T-helper 17 cell (primary cell): ENCODE measurements at regions not wholly inside any gene's neighbourhood (a gene's known extent, or its start where the extent isn't known, plus 50 kb on each side); places are given as distances from the start of the nearest gene placed in this dataset.
A peak's percentile ranks its signal among the peaks of the same experiment; 100 is the strongest.
"Not testable (repeated sequence)": the region's sequence is repeated elsewhere in the genome, so short reads cannot be mapped to it uniquely, and the experiment has no call there.

Source experiments
- ATAC-seq: fragments of 150-1000 bp; cut with Tn5 transposase; 2 replicates; pipeline ENCODE4 v1.10.0; 2021; ENCODE audit warnings: mild to moderate bottlenecking, moderate library complexity
- DNase-seq, 3 donors: peaks; one replicate each; pipeline versions ENCODE4 v3.0.0 to v3.0.0-alpha.2; 2020 to 2021
- H3K9me3 ChIP-seq: one replicate; pipeline ENCODE4 v1.7.0; 2013; ENCODE audit warnings: low read length, mild to moderate bottlenecking; ENCODE audit not compliant: control insufficient read depth, poor library complexity, severe bottlenecking
- H3K27ac Mint-ChIP-seq: one replicate; pipeline ENCODE4 v1.8.0; 2022; ENCODE audit warnings: mild to moderate bottlenecking, moderate library complexity, mixed read lengths
- H3K27me3 Mint-ChIP-seq: one replicate; pipeline ENCODE4 v1.8.0; 2022; ENCODE audit warnings: mixed read lengths
- H3K36me3 Mint-ChIP-seq: one replicate; pipeline ENCODE4 v1.8.0; 2022; ENCODE audit warnings: low read depth, mixed read lengths
- H3K4me1 Mint-ChIP-seq: one replicate; pipeline ENCODE4 v1.8.0; 2022; ENCODE audit warnings: mild to moderate bottlenecking, mixed read lengths
- H3K4me3 Mint-ChIP-seq: one replicate; pipeline ENCODE4 v1.8.0; 2022; ENCODE audit warnings: mild to moderate bottlenecking, moderate library complexity, mixed read lengths

GRCh38 chr3:198096015-198096414, 136.0 kb downstream of the LMLN start:
- no peak overlapping the region for H3K4me3 Mint-ChIP-seq
- no peak for DNase-seq
- H3K9me3 ChIP-seq, result peaks cover 4% of the 10 kb centered on the region
- peaks cover 21% of the 10 kb centered on the region for H3K27me3 Mint-ChIP-seq
- no peaks in the 10 kb centered on the region for H3K36me3 Mint-ChIP-seq
- no peak for ATAC-seq
- no peak overlapping the region for H3K27ac Mint-ChIP-seq
- no peaks in the 10 kb centered on the region for H3K4me1 Mint-ChIP-seq

GRCh38 chr3:198097048-198097447, 137.0 kb downstream of the LMLN start:
- Mint-ChIP-seq H3K27me3 (peaks cover 21% of the 10 kb centered on the region), H3K4me3 (no peak overlapping the region), H3K36me3 (no peaks in the 10 kb centered on the region), H3K27ac (no peak overlapping the region), H3K4me1 (no peaks in the 10 kb centered on the region)
- ATAC-seq, result no peak
- DNase-seq, result no peak
- H3K9me3 ChIP-seq, result peaks cover 4% of the 10 kb centered on the region

GRCh38 chr3:198098661-198099081, 138.7 kb downstream of the LMLN start:
- not testable (repeated sequence) for H3K9me3 ChIP-seq, H3K27ac Mint-ChIP-seq, DNase-seq, H3K4me1 Mint-ChIP-seq, H3K27me3 Mint-ChIP-seq, H3K36me3 Mint-ChIP-seq
- ATAC-seq, result peak; percentile 46
- peak overlapping the region; percentile 25 for H3K4me3 Mint-ChIP-seq

GRCh38 chr3:198103070-198103469, 143.1 kb downstream of the LMLN start:
- H3K27ac Mint-ChIP-seq, ATAC-seq, H3K4me1 Mint-ChIP-seq, H3K9me3 ChIP-seq, H3K27me3 Mint-ChIP-seq, H3K36me3 Mint-ChIP-seq, DNase-seq: not testable (repeated sequence)
- H3K4me3 Mint-ChIP-seq, result peak overlapping the region; percentile 62

GRCh38 chr3:198106265-198106664, 146.2 kb downstream of the LMLN start:
- peak overlapping the region; percentile 47 for H3K4me3 Mint-ChIP-seq
- H3K27me3 Mint-ChIP-seq, result peaks cover 12% of the 10 kb centered on the region
- no peak for DNase-seq

GRCh38 chr3:198107840-198108734, 148.1 kb downstream of the LMLN start:
- Mint-ChIP-seq H3K27ac (no peak overlapping the region), H3K27me3 (peaks cover 15% of the 10 kb centered on the region)
- ATAC-seq, result no peak

More at GRCh38 chr3:198106265-198106664, 146.2 kb downstream of the LMLN start:
- peaks cover 3% of the 10 kb centered on the region for H3K36me3 Mint-ChIP-seq
- peak overlapping the region; percentile 81 for H3K27ac Mint-ChIP-seq
- H3K9me3 ChIP-seq, result no peaks in the 10 kb centered on the region
- ATAC-seq, result no peak
- no peaks in the 10 kb centered on the region for H3K4me1 Mint-ChIP-seq

GRCh38 chr3:198109883-198110282, 149.9 kb downstream of the LMLN start:
- no peak for ATAC-seq
- H3K27ac Mint-ChIP-seq, result no peak overlapping the region
- H3K4me3 Mint-ChIP-seq, result no peak overlapping the region
- no peak for DNase-seq
- peaks cover 29% of the 10 kb centered on the region for H3K27me3 Mint-ChIP-seq
- H3K4me1 Mint-ChIP-seq, result no peaks in the 10 kb centered on the region
- peaks cover 8% of the 10 kb centered on the region for H3K9me3 ChIP-seq
- H3K36me3 Mint-ChIP-seq, result peaks cover 6% of the 10 kb centered on the region

More at GRCh38 chr3:198107840-198108734, 148.1 kb downstream of the LMLN start:
- DNase-seq, result no peak
- peaks cover 2% of the 10 kb centered on the region for H3K36me3 Mint-ChIP-seq
- H3K9me3 ChIP-seq, result peaks cover 8% of the 10 kb centered on the region
- H3K4me1 Mint-ChIP-seq, result no peaks in the 10 kb centered on the region
- no peak overlapping the region for H3K4me3 Mint-ChIP-seq

- no peaks in the 10 kb centered on the region for H3K4me1 Mint-ChIP-seq
These were observed 152.0 kb downstream of the LMLN start for GRCh38 chr3:198112031-198112430.

GRCh38 chr3:198113206-198114053, 153.4 kb downstream of the LMLN start:
- H3K9me3 ChIP-seq, result peaks cover 8% of the 10 kb centered on the region
- Mint-ChIP-seq H3K27ac (no peak overlapping the region), H3K36me3 (peaks cover 6% of the 10 kb centered on the region), H3K4me3 (peak overlapping the region; percentile 32), H3K4me1 (no peaks in the 10 kb centered on the region), H3K27me3 (peaks cover 45% of the 10 kb centered on the region)
- no peak for ATAC-seq
- DNase-seq, result no peak

More at GRCh38 chr3:198112031-198112430, 152.0 kb downstream of the LMLN start:
- H3K9me3 ChIP-seq, result peaks cover 8% of the 10 kb centered on the region
- no peak overlapping the region for H3K4me3 Mint-ChIP-seq
- no peak overlapping the region for H3K27ac Mint-ChIP-seq
- DNase-seq (no peak), ATAC-seq (no peak)
- H3K36me3 Mint-ChIP-seq, result peaks cover 6% of the 10 kb centered on the region
- peaks cover 34% of the 10 kb centered on the region for H3K27me3 Mint-ChIP-seq

GRCh38 chr3:198114516-198114915, 154.5 kb downstream of the LMLN start:
- H3K4me3 Mint-ChIP-seq, H3K4me1 Mint-ChIP-seq, H3K27ac Mint-ChIP-seq, H3K36me3 Mint-ChIP-seq, H3K9me3 ChIP-seq, DNase-seq, ATAC-seq: not testable (repeated sequence)
- peaks cover 54% of the 10 kb centered on the region for H3K27me3 Mint-ChIP-seq

- not testable (repeated sequence) for H3K4me3 Mint-ChIP-seq, H3K36me3 Mint-ChIP-seq, H3K27ac Mint-ChIP-seq, DNase-seq, H3K4me1 Mint-ChIP-seq, ATAC-seq, H3K9me3 ChIP-seq
- peaks cover 24% of the 10 kb centered on the region for H3K27me3 Mint-ChIP-seq
These were observed 162.2 kb downstream of the LMLN start for GRCh38 chr3:198122184-198122583.

GRCh38 chr3:198137038-198137835, 177.2 kb downstream of the LMLN start:
- H3K27me3 Mint-ChIP-seq, result peaks cover 14% of the 10 kb centered on the region
- not testable (repeated sequence) for H3K4me1 Mint-ChIP-seq, ATAC-seq, H3K36me3 Mint-ChIP-seq, H3K4me3 Mint-ChIP-seq, DNase-seq, H3K9me3 ChIP-seq, H3K27ac Mint-ChIP-seq
